Lung (tissue), 11 donors: ENCODE measurements at regions not wholly inside any gene's neighbourhood (a gene's known extent, or its start where the extent isn't known, plus 50 kb on each side); places are given as distances from the start of the nearest gene placed in this dataset.

Experiments used
- ATAC-seq: fragments of 200-7000 bp; cut with Tn5 transposase; one replicate; pipeline ENCODE4 v1.9.1; 2020; ENCODE audit warnings: moderate number of reproducible peaks; ENCODE audit not compliant: insufficient read depth, low FRiP score
- DNase-seq, 3 donors: peaks; one replicate each; pipeline ENCODE4 v3.0.0-alpha.2; 2013 to 2017
- H3K27ac ChIP-seq, 2 donors: one replicate each; pipeline ENCODE4 v1.5.1; 2013; ENCODE audit warnings: mild to moderate bottlenecking in 2 of 2, moderate library complexity in 2 of 2, control low read depth in 1 of 2, inconsistent platforms in 1 of 2, low read depth in 1 of 2, low read length in 1 of 2
- H3K27me3 ChIP-seq, 3 donors: one replicate each; pipeline ENCODE4 v1.5.1; 2013; ENCODE audit warnings: low read length in 2 of 3; ENCODE audit not compliant: control insufficient read depth in 3 of 3, insufficient read depth in 3 of 3
- H3K36me3 ChIP-seq, 4 donors: one replicate each; pipeline ENCODE4 v1.5.1; 2013; ENCODE audit warnings: low read length in 4 of 4, mild to moderate bottlenecking in 1 of 4, moderate library complexity in 1 of 4; ENCODE audit not compliant: control insufficient read depth in 4 of 4, insufficient read depth in 4 of 4
- H3K4me1 ChIP-seq, 5 donors: one replicate each; pipeline ENCODE4 v1.5.1; 2013; ENCODE audit warnings: low read length in 5 of 5, mild to moderate bottlenecking in 2 of 5, moderate library complexity in 1 of 5; ENCODE audit not compliant: control insufficient read depth in 5 of 5, insufficient read depth in 5 of 5
- H3K4me3 ChIP-seq: one replicate; pipeline ENCODE4 v1.5.1; 2013; ENCODE audit warnings: mild to moderate bottlenecking, control low read depth, moderate library complexity
- H3K9ac ChIP-seq, 2 donors: one replicate each; pipeline ENCODE4 v1.5.1; 2013; ENCODE audit warnings: low read length in 2 of 2, control low read depth in 1 of 2; ENCODE audit not compliant: insufficient read depth in 1 of 2
- H3K9me3 ChIP-seq, 4 donors: one replicate each; pipeline ENCODE4 v1.5.1; 2013; ENCODE audit warnings: low read length in 3 of 4, mild to moderate bottlenecking in 1 of 4, moderate library complexity in 1 of 4; ENCODE audit not compliant: control insufficient read depth in 4 of 4, insufficient read depth in 3 of 4
- CTCF ChIP-seq: IDR thresholded peaks from 2 replicates; pipeline ENCODE4 v1.5.1; 2012; ENCODE audit warnings: mild to moderate bottlenecking; ENCODE audit errors: control extremely low read depth, extremely low read depth
- WGBS, 2 donors: extraction: QIAGEN DNeasy Blood & Tissue Kit; methylation state at CpG; one replicate each; pipeline ENCODE4 v1.1.7; 2013; 5-methylcytosine and 5-hydroxymethylcytosine counted together
- donor health status: control.
- donor health status: control.
- donor health status: Bipolar disorder and iron deficiency.
- donor health status: healthy.
- donor health status: DM: yes; HTN: yes; CAD: no.

DNA sequence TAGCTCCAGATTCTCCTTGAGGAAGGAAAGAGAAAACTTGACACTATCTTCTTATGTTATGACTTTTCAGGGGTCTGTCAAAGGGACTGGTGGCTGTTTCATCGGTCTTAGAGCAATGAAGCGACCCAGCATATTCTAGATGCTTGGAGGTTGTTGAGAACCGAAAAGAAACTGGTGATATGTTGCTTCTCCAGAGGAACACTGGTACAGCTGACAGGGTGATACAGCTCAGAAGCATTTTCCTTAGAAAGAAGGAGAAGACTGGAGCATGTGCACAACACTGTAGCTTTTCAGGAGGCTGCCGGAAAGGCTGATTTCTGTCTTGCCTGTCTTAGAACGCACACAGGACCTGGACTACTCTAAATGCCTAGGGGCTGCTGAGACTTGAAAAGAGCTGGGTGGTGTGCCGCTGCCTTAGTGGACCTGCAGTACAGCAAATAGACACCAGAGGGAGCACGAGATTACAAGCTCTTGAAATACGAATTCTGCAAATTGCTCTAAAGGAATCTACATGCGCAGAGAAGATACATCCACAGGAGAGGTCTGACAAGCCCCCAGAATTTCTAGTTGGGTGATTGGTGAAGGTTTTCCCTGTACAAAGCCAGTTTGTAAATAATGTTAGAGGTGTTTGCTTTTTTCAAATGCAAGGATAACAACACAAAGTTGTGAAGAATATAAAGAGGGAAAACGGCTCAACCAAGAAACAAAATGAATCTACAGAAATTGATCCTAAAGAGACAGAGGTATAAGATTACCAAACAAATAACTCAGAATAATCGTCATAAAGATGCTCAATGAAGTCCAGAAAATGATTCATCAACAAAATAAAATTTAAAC, 223.1 kb upstream of the DMD start:
- TF ChIP-seq CTCF = peak; percentile 67
- H3K9me3 ChIP-seq = no peaks in the 10 kb centered on the region
- DNase-seq (peak; percentile 68 to 80 (median 70)), ATAC-seq (no peak)
- no peaks in the 10 kb centered on the region for H3K4me1 ChIP-seq
- no peak overlapping the region for H3K4me3 ChIP-seq
- no peaks in the 10 kb centered on the region for H3K27me3 ChIP-seq
- no peaks in the 10 kb centered on the region for H3K36me3 ChIP-seq
- 29 to 39% methylated on average over 11 of the region's 11 CpGs for WGBS, 2 donors
- no peak overlapping the region for H3K27ac ChIP-seq
- H3K9ac ChIP-seq = no peak overlapping the region

- no peaks in the 10 kb centered on the region for H3K27me3 ChIP-seq
- no peaks in the 10 kb centered on the region for H3K36me3 ChIP-seq
- peak; percentile 78 for ATAC-seq
- no peak for DNase-seq
- TF ChIP-seq CTCF = no peak
- WGBS, 2 donors = 55 to 71% methylated on average over 3 of the region's 3 CpGs
- H3K4me3 ChIP-seq = no peak overlapping the region
- H3K27ac ChIP-seq = peak overlapping the region in 1 of 2 donors; percentile 54
- H3K9ac ChIP-seq = no peak overlapping the region
- H3K4me1 ChIP-seq = no peaks in the 10 kb centered on the region
- peaks cover 0 to 1% (median 0%) of the 10 kb centered on the region in 4 donors for H3K9me3 ChIP-seq
These were observed 205.0 kb upstream of the DMD start for GRCh38 chrX:33416273-33416805.

DNA sequence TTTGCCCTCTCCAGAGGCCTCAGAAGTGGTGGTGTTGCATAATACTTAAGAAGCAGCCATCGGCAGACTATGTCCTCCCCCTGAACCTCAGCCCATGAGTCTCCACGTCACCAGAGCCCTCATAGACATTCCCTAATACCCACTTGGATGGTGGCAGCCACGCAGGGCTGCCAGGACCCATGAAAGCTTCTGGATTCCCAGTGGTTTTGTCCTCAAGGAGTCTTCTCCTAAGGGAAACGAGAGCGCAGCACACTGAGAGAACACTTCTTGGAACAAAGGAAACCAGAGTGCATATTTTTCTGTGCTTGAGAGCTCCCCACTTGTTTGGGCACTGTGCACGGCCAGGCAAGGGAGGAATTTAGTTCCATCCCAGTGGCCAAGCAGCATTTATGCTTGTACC, 204.1 kb upstream of the DMD start:
- WGBS, 2 donors = 51 to 84% methylated on average over 6 of the region's 6 CpGs
- H3K9ac ChIP-seq = no peak overlapping the region
- H3K27ac ChIP-seq = peak overlapping the region in 1 of 2 donors; percentile 54
- H3K4me3 ChIP-seq = no peak overlapping the region
- no peaks in the 10 kb centered on the region for H3K27me3 ChIP-seq
- peak in 1 of 3 donors; percentile 2 for DNase-seq
- no peak for TF ChIP-seq CTCF
- no peaks in the 10 kb centered on the region for H3K4me1 ChIP-seq
- H3K9me3 ChIP-seq = peaks cover 0 to 1% (median 0%) of the 10 kb centered on the region in 4 donors
- peak; percentile 60 for ATAC-seq
- H3K36me3 ChIP-seq = no peaks in the 10 kb centered on the region
